Right lobe of liver (tissue), 6 donors: ENCODE measurements at regions not wholly inside any gene's neighbourhood (a gene's known extent, or its start where the extent isn't known, plus 50 kb on each side); places are given as distances from the start of the nearest gene placed in this dataset.
A peak's percentile ranks its signal among the peaks of the same experiment; 100 is the strongest.

Experiments
- ATAC-seq, 4 donors: fragments of 200-7000 bp; cut with Tn5 transposase; one replicate each; pipeline ENCODE4 v1.9.1; 2020; ENCODE audit warnings: mild to moderate bottlenecking in 4 of 4, moderate library complexity in 4 of 4
- DNase-seq, 3 donors: peaks; one replicate each; pipeline ENCODE4 v3.0.0-alpha.2; 2020
- H3K27ac ChIP-seq, 3 donors: fragments of 200-600 bp; one replicate each; pipeline ENCODE4 v1.8.0; 2022
- H3K27me3 ChIP-seq, 2 donors: fragments of 200-600 bp; one replicate each; pipeline ENCODE4 v1.8.0; 2022
- H3K36me3 ChIP-seq, 4 donors: fragments of 200-600 bp; sonication (generic) in 1 of 4; one replicate each; pipeline versions ENCODE4 v1.5.1 to v1.8.0; 2017 to 2022; ENCODE audit warnings: control low read depth in 1 of 4
- H3K4me1 ChIP-seq, 4 donors: fragments of 200-600 bp; sonication (generic) in 1 of 4; one replicate each; pipeline versions ENCODE4 v1.5.1 to v1.8.0; 2017 to 2022; ENCODE audit warnings: control low read depth in 1 of 4
- H3K4me3 ChIP-seq, 3 donors: fragments of 200-600 bp; one replicate each; pipeline ENCODE4 v1.8.0; 2022
- H3K9me3 ChIP-seq, 4 donors: fragments of 200-600 bp; sonication (generic) in 1 of 4; one replicate each; pipeline versions ENCODE4 v1.5.1 to v1.8.0; 2017 to 2022; ENCODE audit warnings: control low read depth in 1 of 4
- POLR2A ChIP-seq: fragments of 450-650 bp; IDR thresholded peaks from one replicate; pipeline ENCODE4 v1.6.1; 2017; ENCODE audit warnings: antibody characterized with exemption, mild to moderate bottlenecking
- WGBS: methylation state at CpG from one replicate; pipeline ENCODE4 v1.1.6; 2018; ENCODE audit warnings: low coverage, low lambda C conversion rate; ENCODE audit not compliant: insufficient coverage; ENCODE audit errors: missing lambda C conversion rate; 5-methylcytosine and 5-hydroxymethylcytosine counted together
- intact Hi-C, 2 donors: fragments of 100-400 bp; cut with DNase I; formaldehyde crosslinking; loops; one replicate each; pipeline versions ENCODE4 v1.11.2 to v1.14.1; 2022
- TF ChIP-seq, protein P1 (sequence below), 4 donors: fragments of 200-600 bp in 3 of 4; fragments of 450-650 bp in 1 of 4; IDR thresholded peaks; one replicate each; pipeline versions ENCODE4 v1.5.1 to v1.8.0; 2016 to 2022; ENCODE audit warnings: antibody characterized with exemption in 4 of 4, mild to moderate bottlenecking in 2 of 4
- donor health status: DM: no; HTN: yes; CAD: no.
- donor health status: DM: no; HTN: no; CAD: no.
- donor health status: DM: no; HTN: no; CAD: no.
- donor health status: DM: no; HTN: yes; CAD: no.
- donor health status: DM: no; HTN: yes; CAD: no.

DNA sequence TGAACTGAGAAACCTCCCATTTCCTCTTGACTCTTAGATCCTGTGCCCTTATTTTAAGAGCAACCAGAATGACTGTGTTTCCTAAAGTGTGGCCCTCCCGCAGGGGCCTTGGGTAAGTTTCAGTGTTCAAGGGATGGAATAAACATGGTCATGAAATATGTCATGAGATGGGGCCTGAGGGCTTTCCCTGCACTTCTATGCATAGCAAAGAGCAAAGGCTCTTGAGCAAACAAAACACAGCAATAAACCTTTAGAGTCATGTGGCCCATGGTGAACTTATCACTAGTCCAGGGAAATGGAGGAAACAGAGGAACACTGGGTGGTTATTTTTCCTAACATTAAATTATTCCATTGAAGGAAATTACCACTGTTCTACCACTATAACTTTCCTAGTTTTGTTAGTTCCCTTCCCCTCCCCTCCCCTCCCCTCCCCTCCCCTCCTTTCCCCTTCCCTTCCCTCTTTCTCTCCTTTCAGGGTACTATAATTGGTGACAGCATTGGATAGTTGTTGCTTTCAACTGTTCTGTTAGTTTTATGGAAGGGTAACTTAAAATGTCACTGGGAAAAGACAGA lies 72.4 kb downstream of the CTSL start:
- Histone ChIP-seq H3K36me3 (no peaks in the 10 kb centered on the region), H3K27me3 (no peaks in the 10 kb centered on the region), H3K27ac (no peak overlapping the region), H3K4me1 (peaks cover 0 to 17% (median 8%) of the 10 kb centered on the region in 4 donors), H3K4me3 (no peak overlapping the region), H3K9me3 (no peaks in the 10 kb centered on the region)
- 100% methylated on average over 1 of the region's 1 CpG for whole genome bisulfite sequencing
- ATAC-seq, result no peak
- no peak for DNase-seq
- intact Hi-C loops, result no loop called here
- TF ChIP-seq, protein P1, sequence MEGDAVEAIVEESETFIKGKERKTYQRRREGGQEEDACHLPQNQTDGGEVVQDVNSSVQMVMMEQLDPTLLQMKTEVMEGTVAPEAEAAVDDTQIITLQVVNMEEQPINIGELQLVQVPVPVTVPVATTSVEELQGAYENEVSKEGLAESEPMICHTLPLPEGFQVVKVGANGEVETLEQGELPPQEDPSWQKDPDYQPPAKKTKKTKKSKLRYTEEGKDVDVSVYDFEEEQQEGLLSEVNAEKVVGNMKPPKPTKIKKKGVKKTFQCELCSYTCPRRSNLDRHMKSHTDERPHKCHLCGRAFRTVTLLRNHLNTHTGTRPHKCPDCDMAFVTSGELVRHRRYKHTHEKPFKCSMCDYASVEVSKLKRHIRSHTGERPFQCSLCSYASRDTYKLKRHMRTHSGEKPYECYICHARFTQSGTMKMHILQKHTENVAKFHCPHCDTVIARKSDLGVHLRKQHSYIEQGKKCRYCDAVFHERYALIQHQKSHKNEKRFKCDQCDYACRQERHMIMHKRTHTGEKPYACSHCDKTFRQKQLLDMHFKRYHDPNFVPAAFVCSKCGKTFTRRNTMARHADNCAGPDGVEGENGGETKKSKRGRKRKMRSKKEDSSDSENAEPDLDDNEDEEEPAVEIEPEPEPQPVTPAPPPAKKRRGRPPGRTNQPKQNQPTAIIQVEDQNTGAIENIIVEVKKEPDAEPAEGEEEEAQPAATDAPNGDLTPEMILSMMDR (IDR thresholded peaks at IDR 0.05), result no peak
- no peak for TF ChIP-seq POLR2A

- TF ChIP-seq POLR2A, result no peak
- TF ChIP-seq, protein P1 (IDR thresholded peaks at IDR 0.05), result no peak
- no peaks in the 10 kb centered on the region for H3K9me3 ChIP-seq
- peaks cover 0 to 13% (median 6%) of the 10 kb centered on the region in 4 donors for H3K4me1 ChIP-seq
- no peak for DNase-seq
- H3K27me3 ChIP-seq, result no peaks in the 10 kb centered on the region
- intact Hi-C loops, result no loop called here
- ATAC-seq, result no peak
- no peak overlapping the region for H3K27ac ChIP-seq
- WGBS, result no CpG with 5 or more reads among the region's 5 CpGs
- H3K4me3 ChIP-seq, result no peak overlapping the region
- no peaks in the 10 kb centered on the region for H3K36me3 ChIP-seq
Measured at GRCh38 chr9:87799503-87799902, 73.6 kb downstream of the CTSL start.

- intact Hi-C loops, result loop anchor here in 1 of 2 donors (10.0 kb wide), 1 partner anchor 66 kb away; no protein-coding TSS in a partner anchor
- no peaks in the 10 kb centered on the region for H3K9me3 ChIP-seq
- H3K36me3 ChIP-seq, result no peaks in the 10 kb centered on the region
- peaks cover 0 to 13% (median 6%) of the 10 kb centered on the region in 4 donors for H3K4me1 ChIP-seq
- DNase-seq (no peak), ATAC-seq (no peak)
- no peak overlapping the region for H3K27ac ChIP-seq
- TF ChIP-seq, protein P1 (IDR thresholded peaks at IDR 0.05), result no peak
- no peak for TF ChIP-seq POLR2A
- H3K4me3 ChIP-seq, result no peak overlapping the region
- no peaks in the 10 kb centered on the region for H3K27me3 ChIP-seq
- WGBS, result 100% methylated on average over 1 of the region's 7 CpGs
Measured at GRCh38 chr9:87800456-87800855, 74.5 kb downstream of the CTSL start.

DNA sequence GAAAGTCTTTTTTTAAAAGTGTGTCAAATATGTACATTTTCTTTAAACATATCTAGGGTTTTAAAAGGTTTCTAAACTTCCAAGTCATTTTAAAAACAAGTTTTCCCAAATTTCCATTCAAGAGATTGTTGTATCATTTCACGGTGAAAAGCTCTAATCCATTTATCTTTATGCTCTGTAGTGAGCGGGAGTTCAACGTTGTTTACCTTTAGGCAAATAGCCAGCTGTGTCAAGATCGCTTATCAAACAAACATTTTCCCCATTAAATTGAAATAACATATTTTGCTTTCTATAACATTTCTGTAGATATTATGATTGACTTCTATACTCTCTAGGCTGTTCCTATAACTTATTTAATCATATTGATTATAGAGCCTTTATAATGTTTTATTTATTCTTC lies 75.1 kb downstream of the CTSL start:
- 15% methylated on average over 4 of the region's 4 CpGs for WGBS
- peak in 3 of 4 donors; percentile 42 to 62 (median 51) for ATAC-seq
- Histone ChIP-seq H3K4me1 (peaks cover 0 to 9% (median 4%) of the 10 kb centered on the region in 4 donors), H3K36me3 (no peaks in the 10 kb centered on the region), H3K9me3 (no peaks in the 10 kb centered on the region), H3K27me3 (no peaks in the 10 kb centered on the region), H3K4me3 (no peak overlapping the region), H3K27ac (no peak overlapping the region)
- intact Hi-C loops, result loop anchor here in 1 of 2 donors (10.0 kb wide), 1 partner anchor 66 kb away; no protein-coding TSS in a partner anchor
- TF ChIP-seq POLR2A, result no peak
- TF ChIP-seq, protein P1 (IDR thresholded peaks at IDR 0.05), result no peak
- no peak for DNase-seq
